NCI-H2227 (cell line): ENCODE measurements at regions not wholly inside any gene's neighbourhood (a gene's known extent, or its start where the extent isn't known, plus 50 kb on each side); places are given as distances from the start of the nearest gene placed in this dataset.
"Not testable (repeated sequence)": the region's sequence is repeated elsewhere in the genome, so short reads cannot be mapped to it uniquely, and the experiment has no call there.

Source experiments
- DNase-seq: peaks from one replicate; lab custom pipeline; 2025; ENCODE audit not compliant: unreplicated experiment; lab: John Stamatoyannopoulos, UW

DNA sequence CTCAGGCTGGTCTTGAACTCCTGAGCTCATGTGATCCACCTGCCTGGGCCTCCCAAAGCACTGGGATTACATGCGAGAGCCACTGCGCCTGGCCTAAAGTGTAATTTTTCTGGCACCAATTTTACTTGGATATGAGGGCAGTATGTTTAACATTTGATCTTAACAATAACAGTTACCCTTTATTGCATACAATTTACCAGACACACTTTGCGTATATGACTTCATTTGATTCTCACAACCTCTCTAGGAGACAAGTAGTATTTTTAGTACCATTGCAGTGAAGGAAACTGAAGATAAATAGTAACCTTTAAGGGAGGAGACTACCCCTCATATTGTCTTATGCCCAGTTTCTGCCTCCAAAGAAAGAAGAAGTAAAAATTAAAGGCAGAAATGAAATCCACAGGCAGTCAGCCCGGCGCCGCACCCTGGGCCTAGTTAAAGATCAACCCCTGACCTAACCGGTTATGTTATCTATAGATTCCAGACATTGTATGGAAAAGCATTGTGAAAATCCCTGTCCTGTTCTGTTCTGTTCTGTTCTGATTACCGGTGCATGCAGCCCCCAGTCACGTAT, 54.0 kb downstream of the CYP26A1 start:
- DNase-seq: not testable (repeated sequence)

DNA sequence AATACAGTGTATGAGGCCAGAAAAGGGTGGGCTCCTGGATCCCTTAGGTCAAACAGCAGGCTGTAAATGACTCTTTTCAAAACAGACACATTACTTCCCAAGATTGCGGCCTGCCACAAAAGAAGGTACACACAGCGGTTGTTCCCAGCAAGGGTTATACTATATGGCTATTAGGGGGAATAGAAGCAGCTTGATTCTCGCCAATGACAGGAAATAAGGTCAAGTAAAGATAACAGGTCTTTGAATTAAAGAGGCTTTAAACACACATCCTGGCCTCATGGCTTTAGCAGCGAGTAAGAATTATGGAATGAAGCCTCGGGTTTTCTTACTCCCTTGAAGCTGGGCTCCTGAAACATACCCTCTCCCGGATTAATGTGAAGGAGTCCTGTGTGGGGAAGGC, 58.3 kb downstream of the CYP26A1 start:
- DNase-seq: peak; percentile 18

DNA sequence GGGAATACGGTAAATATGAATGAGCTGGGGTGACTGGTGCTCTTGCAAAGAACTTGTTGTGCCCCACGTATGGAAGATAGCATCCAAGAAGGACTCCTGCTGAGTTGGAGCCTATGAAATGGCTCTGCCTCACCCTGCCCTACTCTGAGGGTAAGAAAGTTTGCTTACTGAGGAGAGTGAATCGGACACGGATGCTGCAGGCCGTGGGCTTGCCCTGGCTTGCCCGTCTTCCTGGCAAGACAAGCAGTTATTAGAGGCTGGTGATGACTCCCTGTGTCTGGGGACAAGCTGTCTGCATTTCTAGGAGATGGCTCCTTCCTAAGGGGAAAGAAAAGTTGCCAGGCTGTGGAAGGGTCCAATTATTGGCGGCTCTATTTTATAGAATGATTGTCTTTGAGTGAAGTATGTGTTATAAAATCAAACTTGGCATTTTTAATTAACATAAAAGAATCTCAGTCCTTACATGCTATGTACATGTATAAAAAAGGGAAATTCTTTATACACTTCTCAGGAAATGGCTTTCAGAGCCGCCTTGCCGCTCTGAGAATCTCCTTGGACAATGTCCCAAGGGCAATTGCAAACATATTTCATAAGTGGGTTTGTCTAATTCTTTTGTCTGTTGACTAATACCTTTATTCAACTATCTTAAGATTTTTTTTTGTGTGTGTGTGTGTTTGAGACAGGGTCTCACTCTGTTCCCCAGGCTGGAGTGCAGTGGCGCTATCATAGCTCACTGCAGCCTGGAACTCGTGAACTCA, 64.6 kb downstream of the CYP26A1 start:
- no peak for DNase-seq

DNA sequence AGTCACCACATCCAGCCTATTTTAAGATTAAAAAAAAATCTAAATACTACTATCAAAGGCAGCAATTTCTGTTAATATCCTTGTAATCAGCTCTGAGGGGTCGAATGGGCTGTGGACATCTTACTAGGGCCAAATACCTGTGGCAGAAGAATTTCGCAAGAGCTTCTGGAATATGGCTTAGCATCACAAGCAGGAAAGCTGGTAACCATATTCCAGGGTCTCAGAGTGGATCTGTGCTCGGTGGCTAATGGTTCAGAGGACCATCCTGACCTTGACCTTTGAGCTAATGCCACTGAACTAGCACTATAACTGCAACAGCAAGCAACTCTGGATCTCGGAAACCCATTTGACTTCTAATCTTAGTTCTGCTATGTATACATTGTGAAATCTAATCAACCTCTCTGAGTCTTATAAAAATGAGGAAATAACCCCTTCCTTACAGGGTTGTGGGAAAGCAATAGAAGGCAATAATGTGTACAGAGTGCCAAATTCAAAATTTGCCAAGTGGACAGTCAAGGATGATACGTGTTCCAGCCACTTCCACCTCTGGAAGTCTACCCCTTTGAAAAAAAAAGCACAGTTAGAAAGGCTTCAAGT, 65.5 kb downstream of the CYP26A1 start:
- no peak for DNase-seq

DNA sequence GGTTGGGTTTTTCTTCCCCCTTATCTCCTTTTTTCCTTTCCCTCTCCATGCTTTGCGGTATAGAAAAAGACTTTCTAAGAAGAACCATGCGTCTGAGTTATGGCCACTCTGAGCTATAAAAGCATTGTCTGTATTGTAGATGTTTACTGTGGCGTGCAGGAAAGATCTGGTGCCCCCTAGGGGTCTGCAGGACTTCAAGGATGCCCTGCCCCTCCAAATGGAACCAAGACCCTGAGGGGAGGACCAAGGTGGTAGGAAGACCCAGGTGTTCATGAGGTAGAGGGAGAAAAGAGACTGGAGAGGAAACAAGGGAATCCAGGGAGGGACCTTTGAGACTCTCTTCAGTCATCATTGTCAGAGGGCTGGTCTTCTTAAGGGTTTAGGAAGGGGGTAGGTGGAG, 68.8 kb downstream of the CYP26A1 start:
- DNase-seq: no peak

DNA sequence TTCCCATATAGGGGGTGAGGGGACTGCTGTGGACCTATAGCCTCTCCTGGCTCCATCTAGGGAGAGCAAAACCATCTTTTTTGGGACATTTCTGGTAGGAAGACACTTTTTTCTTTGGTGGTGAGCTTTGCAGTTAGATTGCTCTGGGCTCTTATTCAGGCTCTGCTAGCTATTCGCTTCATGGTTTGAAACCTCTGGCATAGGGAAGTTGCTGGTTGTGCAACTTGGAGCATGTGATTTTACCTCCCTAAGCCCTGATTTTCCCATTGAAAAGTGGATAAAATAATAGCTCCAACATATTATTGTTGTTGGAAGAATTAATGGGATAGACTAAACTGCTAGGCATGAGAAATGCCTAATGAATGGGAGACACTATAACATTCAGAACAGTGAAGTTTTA, 69.6 kb downstream of the CYP26A1 start:
- DNase-seq: no peak

DNA sequence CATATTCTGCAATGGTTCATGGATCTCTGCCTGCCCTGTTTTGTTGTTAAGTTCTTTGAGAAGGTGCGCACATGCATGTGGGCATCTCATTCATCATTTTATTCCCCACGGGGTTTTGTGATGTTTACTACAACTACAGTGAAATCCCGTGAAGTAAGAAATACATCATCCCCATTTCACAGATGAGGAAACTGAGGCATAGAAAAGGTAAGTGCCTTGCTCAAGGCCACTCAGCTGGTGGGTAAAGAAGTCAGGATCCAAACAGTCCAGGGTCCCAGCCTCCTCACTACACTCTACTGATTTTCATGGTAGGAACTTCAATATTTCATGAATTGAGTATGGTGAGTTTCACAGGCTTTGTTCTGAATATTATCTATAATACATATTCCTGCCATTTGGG, 72.6 kb downstream of the CYP26A1 start:
- DNase-seq: no peak

DNA sequence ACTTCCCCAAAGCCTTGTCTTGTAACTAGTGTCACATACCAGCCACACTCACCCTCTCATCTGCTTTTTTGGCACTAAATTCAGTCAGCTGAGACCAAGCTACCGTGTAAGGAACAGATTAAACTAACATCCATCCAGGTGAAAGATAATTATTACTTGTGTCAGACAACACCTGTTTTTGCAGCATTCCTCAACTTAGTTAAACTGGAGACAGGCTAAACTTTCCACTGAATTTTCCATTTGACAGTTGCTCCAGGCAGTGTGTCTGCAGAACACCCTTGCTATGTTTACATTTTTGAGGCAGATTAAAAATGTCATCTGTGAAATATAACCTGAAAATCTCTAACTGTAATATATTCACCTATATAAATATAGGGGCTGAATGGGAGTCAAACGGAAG, 73.6 kb downstream of the CYP26A1 start:
- no peak for DNase-seq

DNA sequence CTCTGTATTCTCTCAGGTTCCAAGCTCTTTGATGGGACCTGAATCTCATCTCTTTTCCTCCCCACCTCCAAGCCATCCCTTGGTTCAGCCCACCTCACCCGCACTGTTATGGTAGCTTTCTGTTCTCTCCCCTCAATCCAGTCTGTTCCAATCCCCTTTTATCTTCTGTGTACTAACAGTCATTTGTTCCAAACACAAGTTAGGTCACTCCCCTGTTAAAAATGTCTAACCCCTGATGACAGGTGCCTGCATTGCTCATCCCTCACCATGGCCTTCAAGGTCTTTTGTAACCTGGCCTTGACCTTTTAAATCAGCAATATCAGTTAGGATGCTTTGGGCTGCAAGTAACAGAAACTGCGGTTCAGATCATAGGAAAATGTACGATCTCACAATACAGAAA, 74.8 kb downstream of the CYP26A1 start:
- DNase-seq: no peak

DNA sequence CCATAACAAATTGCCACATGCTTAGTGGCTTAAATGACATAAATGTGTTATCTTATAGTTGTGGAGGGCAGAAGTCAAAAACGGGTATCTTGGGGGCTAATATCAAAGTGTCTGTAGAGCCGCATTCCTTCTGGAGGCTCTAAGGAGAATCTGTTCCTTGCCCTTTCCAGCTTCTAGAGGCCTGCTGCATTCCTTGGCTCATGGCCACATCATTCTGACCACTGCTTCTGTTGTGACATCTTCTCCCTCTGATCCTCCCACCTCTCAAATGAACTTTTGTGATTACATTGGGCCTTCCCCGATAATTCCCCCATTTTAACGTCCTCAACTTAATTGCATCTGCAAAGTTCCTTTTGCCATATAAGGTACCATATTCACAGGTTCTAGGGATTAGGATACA, 76.1 kb downstream of the CYP26A1 start:
- DNase-seq: no peak

DNA sequence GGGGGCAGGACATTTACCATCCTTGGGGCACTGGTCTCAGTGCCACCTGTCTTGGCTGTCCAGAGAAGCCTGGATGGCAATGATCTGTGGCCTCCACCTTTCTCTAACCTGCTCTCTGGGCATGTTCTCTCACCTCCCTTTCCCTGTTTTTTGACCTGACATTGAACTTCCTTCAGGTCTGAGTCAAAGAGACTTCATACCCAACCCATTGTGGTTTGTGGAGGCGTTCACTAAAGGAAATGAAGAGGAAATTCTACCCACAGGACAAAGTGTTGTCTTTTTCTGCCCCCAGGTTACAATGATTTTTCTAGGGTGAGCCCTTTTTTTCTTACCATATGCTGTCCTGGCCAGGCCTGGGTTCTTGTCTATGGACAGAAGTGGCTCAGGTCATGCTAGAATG, 76.6 kb downstream of the CYP26A1 start:
- no peak for DNase-seq

DNA sequence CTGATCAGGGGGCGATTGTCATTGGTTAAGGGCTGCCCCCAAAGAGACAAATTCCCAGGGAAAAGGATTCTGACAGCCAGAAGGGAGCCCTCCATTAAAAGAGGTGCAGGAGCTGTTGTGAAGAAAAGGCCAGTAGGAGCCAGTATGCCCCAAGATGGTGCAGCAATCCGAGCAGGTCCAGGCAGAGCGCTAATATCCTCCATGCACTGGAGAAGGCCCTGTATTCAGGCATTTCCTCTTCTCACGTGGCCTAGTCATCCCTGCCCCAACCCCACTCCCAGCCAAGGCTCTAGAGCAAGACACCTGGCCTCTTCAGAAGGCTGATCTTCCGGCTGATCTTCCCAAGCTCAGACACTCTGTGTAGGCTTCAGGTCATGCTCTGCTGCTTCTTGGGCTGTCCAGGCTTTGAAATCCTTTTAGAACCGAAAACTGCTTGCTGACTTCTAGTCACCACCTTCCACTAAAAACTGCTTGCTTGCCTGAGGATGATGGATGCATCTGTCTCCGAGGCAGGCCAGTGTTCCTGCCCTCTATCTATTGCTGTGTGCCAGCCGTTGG, 77.4 kb downstream of the CYP26A1 start:
- no peak for DNase-seq

DNA sequence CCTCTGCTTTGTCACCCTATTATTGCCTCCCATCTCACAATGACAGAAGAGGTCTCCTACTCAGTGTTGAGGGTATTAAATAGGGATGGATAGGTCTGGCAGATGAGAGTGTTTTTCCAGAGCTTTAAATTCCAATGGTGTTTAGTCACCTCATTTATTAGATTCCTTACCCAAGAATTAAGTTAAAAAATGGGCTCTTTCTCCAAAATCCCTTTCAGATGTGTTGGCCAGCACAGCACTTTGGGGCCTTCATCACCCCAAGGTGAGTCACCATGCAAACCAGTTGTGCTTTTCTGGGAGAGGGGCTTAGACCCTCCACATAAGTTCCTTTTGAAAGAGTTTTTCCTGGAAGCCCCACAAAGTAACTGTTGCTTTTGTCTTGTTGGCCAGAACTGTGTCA, 78.4 kb downstream of the CYP26A1 start:
- DNase-seq: no peak

DNA sequence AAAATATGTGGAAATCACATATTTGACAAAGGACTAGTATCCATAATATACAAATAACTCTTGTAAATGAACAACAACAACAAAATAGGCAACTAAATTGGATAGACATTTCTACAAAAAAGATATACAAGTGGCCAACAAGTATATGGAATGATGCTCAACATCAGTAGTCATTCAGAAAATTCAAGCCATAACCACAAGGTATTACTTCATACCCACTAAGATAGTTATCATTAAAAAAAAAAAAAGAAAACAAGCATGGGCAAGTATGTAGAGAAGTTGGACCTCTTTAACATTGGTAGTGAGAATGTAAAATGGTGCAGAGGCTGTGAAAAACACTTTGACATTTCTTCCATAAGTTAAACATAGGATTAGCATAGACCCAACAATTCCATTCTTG, 80.8 kb downstream of the CYP26A1 start:
- DNase-seq: no peak

DNA sequence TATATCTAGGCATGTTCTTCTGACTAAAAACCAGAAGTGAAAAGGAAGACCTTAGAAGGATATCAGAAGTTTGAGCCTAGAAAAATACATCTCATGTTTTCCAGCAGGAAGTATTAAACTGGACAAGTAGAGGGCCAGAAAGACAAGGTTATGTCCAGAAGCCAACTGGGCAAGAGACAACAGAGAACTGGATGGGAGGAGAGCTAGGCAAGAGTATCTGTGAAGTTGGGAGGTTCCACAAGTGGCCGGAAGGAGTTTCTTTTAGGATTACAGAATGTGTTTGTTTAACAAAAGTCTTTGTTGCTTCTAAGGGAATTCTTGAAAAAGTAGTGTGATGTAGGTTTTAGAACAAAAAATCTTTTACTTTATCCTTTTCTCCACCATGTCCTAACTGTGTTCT, 86.4 kb downstream of the CYP26A1 start:
- no peak for DNase-seq

DNA sequence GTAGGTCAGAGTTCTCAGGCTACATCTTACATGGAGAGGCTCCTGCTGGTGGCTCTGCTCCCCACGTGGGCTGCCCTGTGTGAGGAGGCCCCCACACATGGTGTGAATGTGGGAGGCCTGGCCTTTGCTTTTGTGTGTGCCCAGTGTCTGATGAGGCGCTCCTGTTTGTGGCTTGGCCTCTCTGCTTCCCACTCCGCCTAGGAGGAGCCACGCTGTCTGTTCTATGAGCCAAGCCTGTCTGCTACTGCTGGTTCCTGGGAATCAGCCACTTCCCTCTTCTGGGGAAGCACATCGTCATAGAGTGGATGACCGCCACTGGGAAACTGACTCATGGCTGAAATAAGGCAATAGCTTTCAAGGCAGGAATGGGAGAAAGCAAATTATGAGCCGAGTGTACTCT, 87.1 kb downstream of the CYP26A1 start:
- DNase-seq: no peak

DNA sequence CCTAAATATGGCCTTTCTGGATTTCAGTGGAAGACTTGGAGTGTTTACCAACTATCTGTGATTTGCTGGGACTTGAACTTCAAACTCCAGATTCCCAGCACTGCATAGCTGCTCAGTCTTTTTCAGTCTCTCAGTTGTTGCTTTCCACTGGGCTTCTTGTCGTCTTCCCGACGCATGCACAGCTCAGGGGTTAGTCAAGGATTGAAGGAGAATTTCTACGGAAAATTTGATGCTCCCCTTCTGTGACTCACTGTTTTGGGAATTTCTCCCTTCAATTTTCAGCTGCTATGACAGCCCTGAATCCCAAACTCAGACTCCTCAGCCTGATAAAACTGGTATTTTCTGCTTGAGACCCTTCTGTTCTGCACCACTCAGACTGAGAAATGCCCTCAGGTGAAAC, 91.7 kb downstream of the CYP26A1 start:
- DNase-seq: no peak

DNA sequence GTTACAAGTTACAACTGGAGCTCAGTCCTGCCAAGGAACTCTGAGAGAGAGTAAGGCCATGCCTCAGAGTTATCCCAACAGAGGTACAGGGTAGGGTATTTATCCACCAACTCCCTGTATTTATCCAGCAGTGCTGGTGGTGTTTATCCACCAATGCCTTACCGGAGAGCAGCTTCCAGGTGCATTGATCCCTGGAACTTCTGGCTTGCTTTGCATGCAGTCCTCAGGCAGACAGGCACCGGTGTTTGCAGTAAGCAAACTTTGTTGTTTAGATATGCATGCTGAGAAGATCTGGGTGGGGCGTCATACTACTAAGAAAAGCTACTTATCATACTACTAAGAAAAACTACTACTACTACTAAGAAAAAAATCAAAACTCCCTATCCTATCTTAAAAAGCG, 92.4 kb downstream of the CYP26A1 start:
- no peak for DNase-seq

DNA sequence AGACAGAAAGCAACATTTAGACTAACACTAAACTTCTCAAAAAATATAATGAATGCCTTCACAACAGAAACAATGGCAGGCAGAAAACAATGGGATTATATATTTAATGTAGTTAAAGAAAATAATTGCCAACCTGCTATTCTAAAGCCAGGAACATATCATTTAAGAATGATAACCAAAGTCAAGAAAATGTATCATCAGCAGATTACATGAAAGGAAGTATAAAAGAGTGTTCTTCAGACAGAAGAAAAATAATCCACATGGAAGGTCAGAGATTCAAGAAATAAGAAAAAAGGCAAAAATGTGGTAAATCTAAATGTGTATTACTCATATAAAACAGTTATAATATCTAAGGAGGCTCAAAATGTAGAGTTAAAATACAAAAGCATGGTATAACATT, 98.1 kb downstream of the CYP26A1 start:
- no peak for DNase-seq

DNA sequence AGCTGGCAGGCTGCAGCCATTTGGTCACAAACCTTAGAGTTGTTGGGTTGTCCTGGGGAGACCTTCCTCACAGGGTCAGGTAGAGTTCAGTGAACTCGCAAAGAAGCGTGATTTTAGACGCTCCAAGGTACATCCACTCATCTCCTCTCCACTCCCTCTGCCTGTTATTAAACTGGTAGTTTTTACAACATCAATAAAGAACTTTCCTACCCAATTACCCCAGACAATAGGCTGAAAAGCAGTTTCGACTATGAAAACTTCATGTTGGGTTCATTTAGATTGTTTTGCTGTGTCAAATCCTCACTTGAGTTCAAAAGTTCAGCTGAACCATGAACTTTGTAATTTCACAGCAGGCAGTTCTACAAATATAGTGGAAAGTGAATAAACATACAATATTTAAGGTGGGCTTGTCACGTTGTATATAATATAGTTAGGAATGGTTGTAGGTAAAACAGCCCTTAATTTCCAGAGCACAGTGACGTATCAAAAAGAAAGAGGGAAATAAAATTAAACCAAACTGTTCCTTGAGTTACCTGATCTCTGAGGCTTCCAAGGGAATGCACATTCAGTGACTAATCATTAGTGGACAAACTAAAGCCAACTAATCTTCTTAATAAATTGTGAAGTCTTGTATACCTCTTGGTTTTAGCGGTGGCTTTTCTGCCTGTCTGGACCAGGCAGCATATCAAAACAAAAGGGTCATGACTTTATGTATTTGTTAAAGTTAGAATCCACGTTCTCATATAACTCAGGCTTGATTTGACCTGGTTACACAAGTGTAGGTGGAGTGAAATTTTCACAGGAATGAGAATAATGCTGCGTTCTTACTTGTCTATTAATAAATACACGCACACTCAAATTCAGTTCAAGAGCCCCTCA, 100.5 kb downstream of the CYP26A1 start:
- no peak for DNase-seq

DNA sequence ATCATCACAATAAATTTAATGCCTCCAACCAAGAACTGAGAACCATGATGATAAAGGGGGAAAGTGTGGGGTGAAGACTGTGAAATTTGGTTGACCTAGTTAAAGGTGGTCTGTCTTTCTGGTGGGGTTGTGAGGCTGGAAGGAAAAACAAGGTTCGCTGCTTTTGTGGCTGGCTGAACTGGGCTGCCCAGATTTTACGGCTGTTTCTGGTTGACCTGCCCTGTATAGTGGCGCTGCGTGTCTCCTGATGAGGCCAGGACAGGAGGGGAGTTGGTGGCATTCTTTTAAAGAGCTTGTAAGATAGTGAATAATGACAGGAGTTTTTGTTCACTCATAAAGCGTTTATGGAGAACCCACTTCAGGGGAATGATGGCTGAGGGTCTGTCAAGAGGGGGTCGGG, 101.8 kb downstream of the CYP26A1 start:
- DNase-seq: no peak
